Fibroblast of mammary gland (primary cell): ENCODE measurements at regions not wholly inside any gene's neighbourhood (a gene's known extent, or its start where the extent isn't known, plus 50 kb on each side); places are given as distances from the start of the nearest gene placed in this dataset.
"Not testable (repeated sequence)": the region's sequence is repeated elsewhere in the genome, so short reads cannot be mapped to it uniquely, and the experiment has no call there.

ENCODE experiments used
- DNase-seq: peaks from one replicate; pipeline ENCODE4 v3.0.0-alpha.2; 2010; ENCODE audit warnings: low read depth
- H3K4me3 ChIP-seq: 2 replicates; pipeline ENCODE4 v1.5.1; 2011; ENCODE audit warnings: low read depth, mild to moderate bottlenecking, low read length, moderate library complexity; ENCODE audit not compliant: control insufficient read depth
- CTCF ChIP-seq: conservative IDR thresholded peaks from 2 replicates; pipeline ENCODE4 v1.5.1; 2011; ENCODE audit warnings: low read depth, low read length, inconsistent platforms; ENCODE audit not compliant: control insufficient read depth, insufficient read depth

- no peak for TF ChIP-seq CTCF
- no peak for DNase-seq
- H3K4me3 ChIP-seq: no peak overlapping the region
Observed at GRCh38 chr6:22152841-22153240, 144.0 kb downstream of the PRL start.

GRCh38 chr6:22153384-22154158, 143.3 kb downstream of the PRL start:
- no peak for DNase-seq
- H3K4me3 ChIP-seq: no peak overlapping the region
- TF ChIP-seq CTCF: no peak

GRCh38 chr6:22155551-22155950, 141.3 kb downstream of the PRL start:
- H3K4me3 ChIP-seq: no peak overlapping the region
- TF ChIP-seq CTCF: no peak
- no peak for DNase-seq

- no peak overlapping the region for H3K4me3 ChIP-seq
- no peak for TF ChIP-seq CTCF
- DNase-seq: no peak
Observed at GRCh38 chr6:22157233-22157632, 139.6 kb downstream of the PRL start.

- H3K4me3 ChIP-seq: no peak overlapping the region
Observed at GRCh38 chr6:22164236-22164635, 132.6 kb downstream of the PRL start.

GRCh38 chr6:22171006-22171405, 125.8 kb downstream of the PRL start:
- not testable (repeated sequence) for H3K4me3 ChIP-seq, DNase-seq

More at GRCh38 chr6:22164236-22164635, 132.6 kb downstream of the PRL start:
- no peak for TF ChIP-seq CTCF
- DNase-seq: no peak

- DNase-seq, H3K4me3 ChIP-seq: not testable (repeated sequence)
Observed at GRCh38 chr6:22171885-22172284, 125.0 kb downstream of the PRL start.

GRCh38 chr6:22173311-22173710, 123.5 kb downstream of the PRL start:
- H3K4me3 ChIP-seq: no peak overlapping the region
- no peak for TF ChIP-seq CTCF

GRCh38 chr6:22180250-22180649, 116.6 kb downstream of the PRL start:
- DNase-seq, H3K4me3 ChIP-seq: not testable (repeated sequence)

More at GRCh38 chr6:22173311-22173710, 123.5 kb downstream of the PRL start:
- DNase-seq: no peak
